ENCODE measurements at regions not wholly inside any gene's neighbourhood (a gene's known extent, or its start where the extent isn't known, plus 50 kb on each side); places are given as distances from the start of the nearest gene placed in this dataset.

GRCh38 chr3:111480091-111480490 lies 61.9 kb upstream of the CD96 start:
- DNase-seq: no peak

- DNase-seq: no peak
Measured at GRCh38 chr3:111481551-111481950, 60.4 kb upstream of the CD96 start.

GRCh38 chr3:111482574-111482973 lies 59.4 kb upstream of the CD96 start:
- no peak for DNase-seq

- DNase-seq: no peak
Measured at GRCh38 chr3:111485086-111485485, 56.9 kb upstream of the CD96 start.

All from activated T-cell treated with anti-CD3 and anti-CD28 coated beads, Interleukin-2, amount 50 U/mL, for 48 hours (primary cell).